ENCODE measurements at regions not wholly inside any gene's neighbourhood (a gene's known extent, or its start where the extent isn't known, plus 50 kb on each side); places are given as distances from the start of the nearest gene placed in this dataset.
"Not testable (repeated sequence)": the region's sequence is repeated elsewhere in the genome, so short reads cannot be mapped to it uniquely, and the experiment has no call there.

DNA sequence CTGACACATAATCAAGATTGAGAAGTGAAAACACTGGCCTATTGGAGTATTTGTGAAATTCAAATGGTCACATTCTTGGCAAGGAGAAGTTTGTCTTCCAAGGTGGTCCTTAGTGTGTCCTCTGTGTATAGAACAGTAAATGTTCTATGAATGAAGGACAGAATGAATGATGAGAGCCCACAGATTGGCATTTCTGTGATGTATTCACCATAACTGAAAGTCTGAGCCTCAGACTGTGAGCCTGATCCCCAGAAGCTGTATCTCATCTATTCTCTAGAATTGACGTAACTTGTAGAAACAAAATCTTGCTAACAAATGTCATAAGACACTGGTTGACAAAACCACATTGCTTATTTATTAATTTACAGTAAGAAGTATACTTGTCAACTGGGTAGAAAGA is 111.5 kb upstream of the ETV3 start:
- no peak for DNase-seq

GRCh38 chr1:157249326-157249725 is 111.1 kb upstream of the ETV3 start:
- no peak for DNase-seq

GRCh38 chr1:157247764-157248049 is 109.5 kb upstream of the ETV3 start:
- DNase-seq: not testable (repeated sequence)

DNA sequence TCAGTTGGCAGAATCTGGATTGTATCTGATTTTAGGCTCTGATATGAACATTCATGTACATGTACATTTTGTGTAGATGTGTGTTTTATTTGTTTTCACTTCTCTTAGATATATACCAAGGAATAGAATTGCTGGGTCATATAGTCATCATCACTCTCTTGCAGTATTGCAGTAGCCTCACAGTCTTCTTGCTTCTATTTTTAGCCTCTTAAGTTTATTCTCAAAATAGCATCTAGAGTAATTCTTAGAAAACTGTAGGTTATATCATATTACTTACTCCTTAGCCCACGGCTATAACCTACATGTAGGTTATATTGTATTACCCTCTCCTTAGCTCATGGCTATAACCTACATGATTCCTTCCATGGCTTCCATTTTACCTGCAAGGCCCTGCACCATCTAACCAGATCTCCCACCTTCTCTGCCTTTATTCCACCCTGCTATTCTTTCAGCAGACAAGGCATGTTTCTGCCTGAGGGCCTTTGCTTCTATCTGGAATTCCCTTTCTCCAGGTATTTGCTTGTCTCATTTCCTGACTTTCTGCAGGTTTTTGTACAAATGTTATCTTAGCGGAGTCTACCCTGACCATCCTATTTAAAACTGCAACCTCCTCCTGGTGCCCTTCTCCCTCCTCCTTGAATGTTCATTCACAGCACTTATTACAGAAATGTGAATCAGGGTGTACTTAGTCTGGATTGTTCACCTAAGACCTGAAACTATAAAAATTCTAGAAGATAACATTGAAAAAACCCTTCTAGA is 109.0 kb upstream of the ETV3 start:
- DNase-seq: no peak

DNA sequence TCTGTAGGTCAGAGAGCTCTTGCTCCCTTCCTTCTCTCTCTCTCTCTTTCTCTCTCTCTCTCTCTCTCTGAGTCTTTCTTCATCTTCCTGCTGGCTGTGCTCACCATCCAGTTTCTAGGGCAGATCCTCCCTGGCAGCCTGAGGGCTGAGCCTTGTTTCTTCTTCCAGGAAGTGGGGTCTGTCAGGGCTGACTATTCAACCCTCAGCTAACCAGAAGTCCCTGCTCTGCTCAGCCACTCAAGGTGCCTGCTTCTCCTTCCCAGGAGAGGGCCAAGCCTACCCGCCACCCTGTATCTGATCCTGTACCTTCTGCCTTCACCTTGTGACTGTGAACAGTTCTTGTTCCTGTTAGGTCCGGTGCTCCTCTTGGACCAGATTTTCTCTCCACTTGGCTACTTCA is 107.6 kb upstream of the ETV3 start:
- no peak for DNase-seq

DNA sequence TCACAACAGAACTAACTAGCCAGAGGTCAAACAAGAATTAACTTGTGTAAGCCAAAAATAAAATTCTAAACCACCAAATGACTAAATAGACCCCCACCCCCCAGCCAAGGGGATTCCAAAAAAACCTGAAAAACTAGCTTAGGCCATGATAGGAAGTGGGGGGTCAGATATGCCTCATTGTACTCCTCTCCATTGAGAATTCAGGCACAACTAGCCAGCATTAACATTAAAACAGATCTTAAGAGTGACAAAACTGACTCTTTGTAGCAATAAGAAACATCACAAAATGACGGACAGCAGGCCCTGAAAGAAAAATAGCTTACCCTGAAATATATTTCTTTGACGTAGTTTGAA is 103.0 kb upstream of the ETV3 start:
- DNase-seq: no peak

GRCh38 chr1:157240495-157241184 is 102.4 kb upstream of the ETV3 start:
- DNase-seq: no peak

GRCh38 chr1:157239936-157240335 is 101.7 kb upstream of the ETV3 start:
- no peak for DNase-seq

DNA sequence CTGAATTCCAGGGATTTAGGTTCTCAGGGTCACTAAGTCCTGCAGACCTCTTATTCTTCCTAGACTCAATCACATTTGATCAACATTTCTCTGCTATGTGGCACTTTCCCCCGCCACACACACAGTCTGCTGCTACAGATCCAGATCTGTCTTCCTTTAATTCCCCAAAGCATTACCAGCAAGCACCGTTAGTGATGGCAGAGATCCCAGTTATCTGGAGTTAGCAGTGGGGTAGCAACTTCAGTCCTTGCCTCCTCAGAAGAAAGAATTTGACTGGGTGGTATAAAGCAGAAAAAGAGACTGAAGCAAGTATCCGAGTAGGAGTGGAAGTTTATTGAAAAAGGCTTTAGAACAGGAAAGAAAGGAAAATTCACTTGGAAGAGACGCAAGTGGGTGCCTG is 100.4 kb upstream of the ETV3 start:
- DNase-seq: no peak

DNA sequence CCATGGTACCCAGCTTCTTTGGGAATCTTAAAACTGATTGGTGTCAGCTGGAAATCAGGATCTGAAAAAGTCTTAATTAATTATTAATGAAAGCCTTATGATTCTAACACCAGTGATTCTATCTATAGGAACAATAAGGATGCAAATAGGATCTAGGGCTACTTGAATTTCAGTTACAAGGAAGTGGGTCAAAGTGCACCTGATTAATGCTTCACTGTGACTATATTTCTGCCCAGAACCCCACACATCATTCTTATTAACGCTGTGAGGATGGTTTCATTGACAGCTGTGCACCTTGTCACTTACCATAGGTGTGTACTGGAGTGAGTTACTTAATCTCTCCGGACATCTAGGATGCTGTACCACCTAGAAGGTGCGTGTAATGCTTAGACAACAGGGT is 99.8 kb upstream of the ETV3 start:
- no peak for DNase-seq

- DNase-seq: no peak
Observed at GRCh38 chr1:157237522-157237921, 99.3 kb upstream of the ETV3 start.

DNA sequence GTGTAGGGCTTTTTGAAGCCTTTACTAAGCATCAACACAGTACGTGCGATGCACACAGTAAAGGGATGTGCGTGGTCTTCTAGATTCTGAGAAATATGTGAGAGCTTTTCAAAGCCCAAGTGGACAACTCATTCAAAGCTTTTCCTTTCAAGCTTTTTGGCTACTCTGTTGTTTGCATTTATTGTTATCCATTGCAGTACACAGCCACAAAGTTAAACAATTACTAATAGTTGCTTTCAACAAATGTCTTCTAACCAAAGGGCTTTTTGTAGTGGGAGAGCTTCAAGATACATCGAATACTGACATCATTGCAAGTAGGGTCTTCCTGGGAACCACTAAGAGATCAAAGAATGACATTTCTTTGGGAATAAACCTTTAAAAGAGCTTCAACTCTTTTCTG is 97.9 kb upstream of the ETV3 start:
- no peak for DNase-seq

DNA sequence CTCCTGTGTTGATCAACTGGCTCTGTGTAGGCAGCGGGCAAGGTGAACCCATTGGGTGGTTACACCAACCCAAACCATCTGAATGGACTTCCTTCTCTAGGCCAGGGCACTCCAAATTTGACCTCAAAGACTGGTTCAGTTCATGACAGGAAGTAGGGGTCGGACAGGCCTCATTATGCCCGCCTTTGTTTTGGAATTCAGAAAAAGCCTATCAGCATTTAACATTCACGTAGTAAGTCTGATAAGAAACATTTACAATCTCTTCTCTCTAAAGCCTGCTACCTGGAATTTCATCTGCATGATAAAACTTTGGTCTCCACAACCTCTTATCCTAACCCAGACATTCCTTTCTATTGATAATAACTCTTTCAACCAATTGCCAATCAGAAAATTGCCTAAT is 97.1 kb upstream of the ETV3 start:
- DNase-seq: no peak

DNA sequence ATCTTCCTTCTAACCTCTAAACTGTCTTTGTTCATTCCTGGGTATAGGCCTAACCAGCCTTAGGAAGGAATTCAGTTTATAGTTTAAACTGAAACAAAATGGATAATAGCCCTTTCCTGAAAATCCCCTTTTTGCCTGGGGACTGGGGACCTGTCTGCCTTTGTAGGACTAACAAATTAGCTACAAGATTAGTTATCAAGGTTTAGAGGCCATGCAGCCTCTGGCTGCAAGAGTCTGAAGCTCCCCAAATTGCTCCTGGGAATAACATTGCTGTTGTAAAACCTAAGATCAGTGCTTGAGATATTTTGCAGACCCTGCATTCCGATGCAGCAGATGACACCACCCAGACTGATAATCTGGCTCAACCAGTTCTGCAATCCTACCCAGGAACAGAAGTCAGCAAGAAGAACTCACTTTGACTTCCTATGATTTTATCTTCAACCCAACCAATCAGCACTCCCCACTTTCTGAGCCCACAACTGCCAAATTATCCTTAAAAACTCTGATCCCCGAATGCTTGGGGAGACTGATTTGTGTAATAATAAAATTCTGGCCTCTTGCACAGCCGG is 96.6 kb upstream of the ETV3 start:
- no peak for DNase-seq

DNA sequence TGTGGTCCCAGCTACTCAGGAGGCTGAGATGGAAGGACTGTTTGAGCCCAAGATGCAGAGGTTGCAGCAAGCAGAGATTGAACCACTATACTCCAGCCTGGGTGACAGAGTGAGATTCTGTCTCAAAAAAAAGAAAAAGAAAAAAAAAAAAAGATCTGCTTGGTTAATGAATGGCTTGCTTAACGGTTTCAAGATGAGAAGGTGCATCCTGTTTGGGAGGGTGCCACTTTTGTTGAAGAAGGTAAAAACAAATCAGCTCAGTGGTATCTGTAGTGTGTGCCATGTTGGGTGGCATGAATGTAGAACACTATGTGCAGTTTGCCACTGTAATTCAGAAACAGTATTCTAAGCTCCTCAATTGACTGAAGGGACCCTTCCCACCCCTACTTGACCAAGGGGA is 94.9 kb upstream of the ETV3 start:
- no peak for DNase-seq

DNA sequence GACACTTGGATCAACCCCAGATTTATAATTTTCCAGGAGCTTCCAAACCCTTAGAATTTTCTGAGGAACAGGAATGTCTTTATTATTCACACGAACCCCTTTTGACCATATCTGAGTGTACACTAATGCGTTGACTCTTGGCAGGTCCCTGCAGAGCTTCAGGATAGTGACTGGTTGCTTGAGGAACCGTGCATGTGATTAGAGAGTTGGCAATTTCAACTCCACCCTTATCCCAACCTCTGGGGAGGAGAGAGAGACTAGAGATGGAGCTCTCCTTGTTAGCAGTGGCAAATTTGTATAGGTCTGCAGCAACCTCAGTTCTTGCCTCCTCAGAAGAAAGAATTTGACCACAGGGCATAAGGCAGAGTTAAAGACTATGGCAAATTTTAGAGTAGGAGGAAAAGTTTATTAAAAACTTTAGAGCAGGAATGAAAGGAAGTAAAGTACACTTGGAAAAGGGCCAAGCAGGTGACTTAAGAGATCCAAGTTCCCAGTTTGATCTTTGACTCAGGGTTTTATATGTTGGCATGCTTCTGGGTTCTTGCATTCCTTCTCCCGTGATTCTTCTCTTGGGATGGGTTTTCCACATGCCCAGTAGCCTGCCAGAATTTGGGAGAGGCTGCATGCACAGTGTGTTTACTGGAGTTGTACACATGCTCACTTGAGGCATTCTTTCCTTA is 93.8 kb upstream of the ETV3 start:
- no peak for DNase-seq

DNA sequence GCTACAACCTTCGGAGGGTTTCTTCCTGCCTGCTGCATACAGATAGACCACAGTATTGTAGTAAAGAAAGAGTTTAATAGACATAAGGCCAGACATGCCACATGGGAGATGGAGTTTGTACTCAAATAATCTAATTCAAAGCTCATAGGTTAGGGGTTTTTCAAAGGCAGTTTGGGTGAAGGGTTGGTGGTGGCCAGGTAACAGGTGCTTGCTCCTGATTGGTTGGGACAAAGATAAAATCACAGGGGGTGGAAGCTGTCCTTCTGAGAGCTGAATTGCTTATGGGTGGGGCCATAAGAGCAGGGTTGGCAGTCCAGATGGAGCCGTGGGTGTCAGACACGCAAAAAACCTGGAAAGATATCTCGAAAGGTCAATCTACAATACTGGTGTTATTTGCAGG is 92.3 kb upstream of the ETV3 start:
- no peak for DNase-seq

DNA sequence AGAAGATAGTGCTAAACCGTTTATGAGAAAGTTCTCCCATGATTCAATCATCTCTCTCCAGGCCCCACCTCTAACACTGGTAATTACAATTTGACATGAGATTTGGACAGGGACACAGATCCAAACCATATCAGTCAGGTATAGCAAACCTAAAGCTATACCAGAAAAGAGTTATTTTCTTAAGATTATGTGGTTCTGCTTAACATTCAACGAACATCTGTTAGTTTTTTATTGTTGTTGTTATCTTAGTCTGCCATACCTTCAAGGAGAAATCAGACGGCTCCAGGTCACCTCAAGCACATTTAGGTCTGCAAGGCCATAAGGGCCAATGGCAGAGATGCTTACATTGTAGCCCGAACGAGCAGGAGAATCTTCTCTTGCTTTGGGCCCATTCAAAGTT is 89.5 kb upstream of the ETV3 start:
- DNase-seq: no peak

DNA sequence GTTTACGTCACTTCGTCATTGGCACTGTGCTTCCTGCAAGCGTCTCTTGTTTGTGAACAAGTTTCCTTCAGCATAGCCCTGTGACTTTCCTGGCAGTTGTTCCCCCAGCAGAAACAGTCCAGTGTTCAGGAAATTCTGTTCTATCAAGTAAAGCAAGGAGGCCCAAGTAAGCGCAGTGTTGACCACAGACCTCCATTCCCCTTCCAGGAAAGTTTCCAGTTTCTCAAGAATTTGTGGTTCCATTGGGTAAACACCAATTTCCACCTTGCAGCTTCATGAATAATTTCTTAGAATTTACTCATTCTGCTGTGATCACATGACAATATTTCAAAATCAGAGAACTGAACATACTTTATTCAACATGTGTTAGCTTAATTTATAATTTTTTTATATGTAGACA is 88.5 kb upstream of the ETV3 start:
- no peak for DNase-seq

DNA sequence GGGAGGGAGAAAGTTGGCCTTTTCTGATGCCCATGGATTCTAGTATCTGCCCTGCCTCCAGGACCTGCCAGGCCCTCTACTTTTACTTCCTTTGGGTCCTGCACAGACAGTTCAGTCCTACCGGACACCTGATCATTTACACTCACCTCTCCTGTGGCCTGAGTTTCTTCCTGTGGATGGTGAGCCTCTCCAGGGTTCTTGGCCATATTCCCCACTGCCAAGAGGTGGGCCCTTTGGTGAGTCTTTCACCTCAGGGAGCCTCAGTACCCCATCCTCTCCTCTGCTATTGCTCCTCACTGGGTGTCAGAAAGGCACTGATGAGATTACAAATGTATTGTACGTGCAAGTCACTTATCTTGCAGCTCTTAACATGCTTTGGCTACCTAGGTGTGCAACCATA is 81.4 kb upstream of the ETV3 start:
- DNase-seq: no peak

DNA sequence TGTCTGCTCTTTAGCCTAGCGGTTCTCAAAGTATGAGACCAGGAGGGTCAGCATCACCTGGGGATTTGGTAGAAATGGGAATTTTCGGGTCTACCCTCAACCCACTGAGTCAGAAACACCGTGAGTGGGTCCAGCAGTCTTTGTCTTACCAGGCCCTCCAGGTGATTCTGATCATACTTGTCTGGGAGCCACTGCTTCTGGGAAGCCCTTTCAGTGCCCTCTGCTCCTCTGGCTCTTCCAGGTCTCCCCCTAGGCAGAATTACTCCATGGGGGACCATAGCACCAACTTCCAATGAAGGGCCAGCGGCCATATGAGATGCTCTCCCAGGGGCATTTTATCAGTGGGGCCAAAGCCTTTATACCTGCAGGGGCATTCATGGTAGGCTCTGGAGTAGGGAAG is 81.0 kb upstream of the ETV3 start:
- DNase-seq: no peak

DNA sequence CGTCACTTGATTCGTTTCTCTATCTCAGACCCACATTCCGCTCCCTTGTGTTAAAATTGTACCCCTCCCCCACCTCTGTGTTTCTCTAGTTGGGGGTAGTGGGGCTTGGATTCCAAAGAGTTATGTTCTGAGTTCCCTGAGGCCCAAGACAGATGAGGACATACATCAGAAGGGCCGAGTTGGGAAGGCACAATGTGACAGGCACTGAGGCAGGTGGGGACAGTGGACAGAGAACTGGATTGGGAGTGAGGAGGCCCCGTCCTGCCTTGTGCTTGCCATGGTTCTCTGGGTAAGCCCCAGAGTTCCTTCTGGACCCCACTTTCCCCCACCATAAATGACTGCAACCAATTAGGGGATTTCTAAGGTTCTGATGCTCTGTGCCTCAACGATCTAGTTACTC is 80.5 kb upstream of the ETV3 start:
- DNase-seq: no peak

DNA sequence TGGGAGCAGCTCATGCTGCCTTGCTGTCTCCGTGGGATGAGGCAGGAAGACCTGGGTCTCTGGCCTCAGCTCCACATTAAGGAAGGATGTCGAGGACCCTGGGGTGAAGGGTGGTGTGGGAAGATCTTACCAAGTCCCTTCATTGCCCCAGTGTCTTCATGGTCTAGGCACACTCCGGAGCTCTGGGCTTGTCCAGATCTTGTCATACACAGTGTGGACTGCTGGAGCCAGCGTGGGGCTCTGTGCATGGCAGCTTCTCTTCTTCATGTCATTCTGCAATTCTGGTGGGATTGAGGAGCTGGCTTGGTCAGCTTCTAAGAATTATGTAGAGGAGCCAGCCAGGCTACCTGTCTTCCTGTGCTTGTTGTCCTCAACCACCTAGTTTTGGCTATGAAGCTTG is 79.3 kb upstream of the ETV3 start:
- no peak for DNase-seq

DNA sequence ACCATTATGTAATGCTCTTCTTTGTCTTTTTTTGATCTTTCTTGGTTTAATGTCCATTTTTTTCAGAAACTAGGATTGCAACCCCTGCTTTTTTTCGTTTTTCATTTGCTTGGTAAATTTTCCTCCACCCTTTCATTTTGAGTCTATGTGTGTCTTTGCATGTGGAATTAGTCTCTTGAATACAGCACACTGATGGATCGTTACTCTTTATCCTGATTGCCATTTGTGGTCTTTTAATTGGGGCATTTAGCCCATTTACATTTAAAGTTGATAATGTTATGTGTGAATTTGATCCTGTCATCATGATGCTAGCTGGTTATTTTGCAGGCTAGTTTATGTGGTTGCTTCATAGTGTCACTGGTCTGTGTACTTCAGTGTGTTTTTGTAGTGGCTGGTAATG is 75.6 kb upstream of the ETV3 start:
- DNase-seq: no peak
